KBM-7 (cell line): ENCODE measurements at regions not wholly inside any gene's neighbourhood (a gene's known extent, or its start where the extent isn't known, plus 50 kb on each side); places are given as distances from the start of the nearest gene placed in this dataset.
"Not testable (repeated sequence)": the region's sequence is repeated elsewhere in the genome, so short reads cannot be mapped to it uniquely, and the experiment has no call there.

Source experiments
- DNase-seq: peaks from one replicate; pipeline ENCODE4 v3.0.0-alpha.2; 2015
- in situ Hi-C: fragments of 300-500 bp; cut with MboI; formaldehyde crosslinking; loops from 2 replicates; pipeline ENCODE4 v1.14.3; 2020; ENCODE audit warnings: low sequenced_read_pairs, low pct_unique_long_range_greater_than_20kb, mixed read lengths

- in situ Hi-C loops, result no loop called here
- DNase-seq, result no peak
Observed at GRCh38 chr11:112310848-112311247, 50.2 kb upstream of the PLET1 start.

DNA sequence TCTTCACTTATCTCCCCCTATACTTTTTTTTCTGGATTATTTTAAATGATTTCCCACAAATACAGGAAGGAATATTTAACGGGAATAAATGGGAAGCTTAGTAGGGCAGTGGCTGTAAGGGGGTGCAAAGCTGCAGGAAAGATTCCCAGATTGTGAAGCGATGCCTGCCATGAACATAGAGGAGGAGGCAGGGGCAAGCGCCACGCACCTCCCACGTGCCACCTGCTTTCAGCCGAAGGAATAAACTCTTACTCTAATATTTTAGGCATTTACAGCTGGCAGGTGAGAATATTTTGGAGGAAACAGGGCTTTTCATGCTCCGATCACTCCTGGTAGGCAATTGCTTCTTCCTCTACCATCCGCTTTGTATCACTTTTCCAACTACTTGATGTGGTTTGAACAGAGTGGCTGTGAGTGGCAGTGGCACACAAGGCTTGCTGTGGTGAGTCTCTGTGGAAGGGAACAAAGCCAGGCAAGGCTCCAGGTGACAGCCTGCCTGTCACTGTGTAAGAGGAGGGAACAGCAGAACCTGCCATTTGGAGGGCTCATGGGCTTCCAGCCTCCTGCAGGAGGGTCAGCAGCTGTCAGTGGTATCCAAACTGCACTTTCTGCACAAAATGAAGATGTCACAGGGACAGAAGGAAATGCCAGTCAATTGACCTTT, 54.5 kb upstream of the PLET1 start:
- in situ Hi-C loops, result no loop called here

DNA sequence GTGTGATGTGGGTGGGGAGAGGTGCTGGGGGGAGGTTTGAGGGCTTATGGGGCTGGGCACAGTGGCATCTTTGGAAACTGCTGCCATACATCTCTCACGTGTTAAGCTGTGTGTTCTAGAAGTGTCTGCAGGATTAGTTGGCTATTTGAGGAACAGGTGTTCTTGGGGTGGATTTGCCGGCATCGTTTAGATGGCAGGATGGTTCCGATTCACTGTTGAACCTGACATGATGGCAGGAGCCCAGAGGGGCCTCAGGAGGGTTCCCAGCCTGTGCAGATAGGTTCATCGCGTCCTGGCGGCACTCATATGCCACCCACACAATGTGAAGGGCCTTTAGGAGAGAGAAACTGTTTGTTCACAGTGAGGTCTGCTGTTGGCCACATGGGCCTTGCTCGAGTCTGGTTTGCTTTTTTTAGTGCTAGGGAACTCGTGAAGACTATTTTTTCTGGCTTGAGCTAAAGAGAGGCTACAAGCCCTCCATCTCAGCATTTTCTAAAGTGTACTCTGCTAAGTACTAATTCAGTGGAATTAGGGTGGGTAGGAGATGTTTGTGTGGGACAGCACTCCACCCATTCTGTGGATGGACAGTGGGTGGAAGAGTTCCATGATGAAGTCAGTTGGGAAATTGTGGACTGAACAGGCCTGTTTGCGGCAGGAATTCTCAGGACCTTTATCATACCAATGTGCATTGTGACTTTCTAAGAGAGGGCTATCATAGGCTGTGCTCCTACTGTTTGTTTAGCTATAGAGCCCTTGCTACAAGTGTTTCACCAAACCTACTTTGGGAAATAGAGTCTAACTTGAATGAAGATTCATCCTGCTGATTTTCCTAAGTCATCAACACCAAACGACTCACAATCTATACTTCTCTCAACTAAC, 55.4 kb upstream of the PLET1 start:
- in situ Hi-C loops, result no loop called here
- no peak for DNase-seq

More for the DNA sequence above, 54.5 kb upstream of the PLET1 start:
- DNase-seq, result no peak

GRCh38 chr11:112316971-112317370, 56.3 kb upstream of the PLET1 start:
- in situ Hi-C loops, result no loop called here
- no peak for DNase-seq

- DNase-seq, result no peak
- in situ Hi-C loops, result no loop called here
Observed at GRCh38 chr11:112318184-112318591, 57.5 kb upstream of the PLET1 start.

DNA sequence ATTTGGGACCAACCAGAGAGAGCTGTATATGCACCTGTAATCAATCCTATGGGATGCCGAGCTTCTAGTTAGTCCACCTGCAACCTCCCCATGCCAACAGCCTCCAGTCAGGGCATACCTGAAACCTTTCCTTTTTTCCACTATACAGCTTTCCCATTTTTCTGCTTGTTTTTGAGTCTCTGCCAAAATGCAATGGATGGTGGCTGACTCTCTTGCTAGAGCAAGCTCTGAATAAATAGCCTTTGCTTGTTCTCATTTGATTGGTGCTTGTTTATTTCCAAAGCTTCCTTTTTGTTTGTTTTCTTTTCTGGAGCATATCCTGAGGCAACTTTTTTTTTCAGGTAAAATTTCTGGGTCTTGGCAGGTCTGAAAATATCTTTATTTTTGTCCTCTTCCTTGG, 58.0 kb upstream of the PLET1 start:
- in situ Hi-C loops, result no loop called here
- DNase-seq, result no peak

DNA sequence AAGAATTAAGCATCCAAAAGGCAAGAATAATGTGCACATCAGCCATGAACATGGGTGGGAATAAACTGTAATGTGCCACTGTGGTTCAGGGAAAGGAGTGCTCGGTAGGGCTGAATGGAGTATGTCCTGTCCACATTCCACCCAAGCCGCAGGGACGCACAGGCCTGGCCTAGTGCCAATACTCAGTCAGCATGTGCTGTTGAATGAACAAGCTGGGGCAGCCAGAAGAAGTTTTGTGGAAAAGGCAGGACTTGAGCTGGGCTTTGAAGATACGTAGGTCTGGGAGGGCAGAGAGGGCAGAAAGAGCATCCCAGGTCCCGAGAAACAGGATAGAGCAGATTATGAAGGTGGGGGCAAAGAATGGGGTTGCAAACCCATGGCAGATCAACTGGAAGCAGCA, 60.0 kb upstream of the PLET1 start:
- in situ Hi-C loops, result no loop called here
- no peak for DNase-seq

GRCh38 chr11:112321501-112322172, 61.0 kb upstream of the PLET1 start:
- peak; percentile 88 for DNase-seq

GRCh38 chr11:112322173-112322790, 61.6 kb upstream of the PLET1 start:
- in situ Hi-C loops, result no loop called here
- no peak for DNase-seq

More at GRCh38 chr11:112321501-112322172, 61.0 kb upstream of the PLET1 start:
- in situ Hi-C loops, result no loop called here

GRCh38 chr11:112334381-112334780, 73.7 kb upstream of the PLET1 start:
- DNase-seq, result peak; percentile 36
- in situ Hi-C loops, result no loop called here

GRCh38 chr11:112336356-112336886, 75.8 kb upstream of the PLET1 start:
- in situ Hi-C loops, result no loop called here
- no peak for DNase-seq

DNA sequence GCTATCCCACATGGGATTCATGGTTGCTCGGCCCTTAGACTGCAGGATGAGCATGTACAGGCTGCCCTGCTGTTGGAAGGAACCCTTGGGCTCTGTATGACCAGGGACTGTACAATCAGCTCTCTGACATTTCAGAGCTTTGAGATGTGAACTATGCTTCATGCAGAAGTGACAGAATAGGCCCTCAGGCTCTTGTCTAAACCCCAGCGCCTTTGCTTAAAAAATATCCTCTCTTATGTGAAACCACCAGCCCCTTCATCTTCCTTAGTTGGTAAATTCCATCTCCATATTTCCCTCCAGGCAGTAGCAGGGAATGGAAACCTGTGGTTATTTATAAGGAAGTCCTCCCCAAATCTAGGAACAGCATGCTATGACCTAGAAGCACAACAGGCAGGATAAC, 78.9 kb upstream of the PLET1 start:
- in situ Hi-C loops, result no loop called here
- no peak for DNase-seq

- in situ Hi-C loops, result no loop called here
- DNase-seq, result no peak
Observed at GRCh38 chr11:112343368-112344039, 82.8 kb upstream of the PLET1 start.

DNA sequence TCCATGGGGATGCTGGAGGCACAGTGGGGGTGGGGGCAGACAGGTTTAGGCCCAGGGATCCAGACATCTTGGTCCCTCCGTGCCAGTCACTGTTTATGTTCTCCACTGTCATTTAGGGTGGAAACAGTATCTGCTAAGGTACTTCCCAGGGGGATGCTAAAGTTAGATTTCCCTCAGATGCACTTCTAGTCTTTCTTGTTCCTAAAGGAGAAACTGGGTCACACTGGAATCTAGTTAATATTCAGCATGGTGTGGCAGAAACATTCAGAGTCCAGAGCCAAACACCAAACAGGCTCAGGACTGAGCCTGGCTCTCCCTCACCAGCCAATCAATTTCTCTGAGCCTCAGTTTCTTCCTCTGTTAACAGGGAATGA, 83.4 kb upstream of the PLET1 start:
- in situ Hi-C loops, result no loop called here
- no peak for DNase-seq

DNA sequence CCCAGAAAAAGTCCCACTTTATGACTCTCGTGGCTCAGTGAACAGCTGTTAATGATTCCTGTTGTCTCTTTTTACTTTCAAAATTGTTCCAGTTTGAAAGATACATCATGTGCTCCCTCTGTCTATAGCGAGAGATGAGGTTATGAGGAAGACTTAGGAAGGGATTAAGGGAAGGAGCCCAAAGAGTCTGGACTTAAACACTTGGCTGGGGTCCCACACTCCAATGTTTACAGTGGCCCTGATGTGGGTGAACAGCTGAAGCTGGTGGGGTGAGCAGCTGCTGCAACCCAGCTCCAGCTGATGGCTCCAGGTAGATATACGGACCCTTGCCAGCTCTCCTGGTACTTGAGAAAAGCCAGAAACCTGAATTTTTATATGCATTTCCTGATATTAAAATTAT, 84.5 kb upstream of the PLET1 start:
- no peak for DNase-seq
- in situ Hi-C loops, result no loop called here

- in situ Hi-C loops, result no loop called here
- no peak for DNase-seq
Observed at GRCh38 chr11:112345706-112346105, 85.0 kb upstream of the PLET1 start.

DNA sequence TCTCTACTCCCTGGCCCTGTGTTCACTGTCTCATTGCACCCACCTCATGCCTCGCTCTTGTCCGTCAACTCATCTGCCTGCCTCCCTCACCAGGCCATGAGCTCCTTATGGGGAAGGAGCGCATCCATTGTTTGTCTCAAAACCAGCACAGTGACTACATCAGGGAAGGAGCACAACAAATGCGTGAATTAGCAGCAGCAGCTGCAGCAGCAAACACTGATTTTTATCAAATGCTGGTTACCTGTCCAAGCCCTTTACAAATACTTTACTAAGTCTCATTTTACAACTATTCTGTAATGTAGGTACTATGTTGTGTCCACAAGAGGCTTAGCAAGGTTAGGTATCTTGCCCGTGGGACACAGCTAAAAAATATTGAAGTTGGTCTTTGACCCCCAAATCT, 85.9 kb upstream of the PLET1 start:
- in situ Hi-C loops, result no loop called here
- no peak for DNase-seq

DNA sequence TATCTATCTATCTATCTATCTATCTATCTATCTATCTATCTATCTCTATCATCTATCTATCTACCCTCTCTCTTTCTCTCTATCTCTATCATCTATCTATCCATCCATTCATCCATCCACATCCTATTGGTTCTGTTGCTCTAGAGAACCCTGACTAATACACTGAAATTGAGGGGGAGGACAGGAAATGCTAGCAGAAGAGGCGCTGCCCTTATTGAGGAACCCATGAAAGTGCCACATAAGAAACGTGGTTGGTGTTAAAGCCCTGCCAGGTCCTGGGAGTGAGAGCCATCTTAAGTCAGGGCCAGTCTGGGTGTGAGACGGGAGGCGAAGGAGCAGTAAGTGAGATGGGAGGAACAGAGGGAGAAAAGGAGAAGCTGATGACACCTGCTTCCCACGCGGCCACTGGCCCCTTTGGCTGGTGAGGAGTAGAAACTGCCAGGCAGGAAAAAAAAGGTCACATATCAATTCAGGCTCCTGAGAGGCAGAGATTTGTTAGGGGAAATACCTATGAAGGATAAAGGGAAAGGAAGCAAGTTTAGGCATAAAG, 87.9 kb upstream of the PLET1 start:
- in situ Hi-C loops, result no loop called here
- no peak for DNase-seq

GRCh38 chr11:112351423-112351822, 90.8 kb upstream of the PLET1 start:
- DNase-seq, in situ Hi-C loops: not testable (repeated sequence)
